Lung (tissue), 11 donors: ENCODE measurements at regions not wholly inside any gene's neighbourhood (a gene's known extent, or its start where the extent isn't known, plus 50 kb on each side); places are given as distances from the start of the nearest gene placed in this dataset.

ENCODE experiments used
- ATAC-seq: fragments of 200-7000 bp; cut with Tn5 transposase; one replicate; pipeline ENCODE4 v1.9.1; 2020; ENCODE audit warnings: moderate number of reproducible peaks; ENCODE audit not compliant: insufficient read depth, low FRiP score
- DNase-seq, 3 donors: peaks; one replicate each; pipeline ENCODE4 v3.0.0-alpha.2; 2013 to 2017
- H3K27ac ChIP-seq, 2 donors: one replicate each; pipeline ENCODE4 v1.5.1; 2013; ENCODE audit warnings: mild to moderate bottlenecking in 2 of 2, moderate library complexity in 2 of 2, control low read depth in 1 of 2, inconsistent platforms in 1 of 2, low read depth in 1 of 2, low read length in 1 of 2
- H3K27me3 ChIP-seq, 3 donors: one replicate each; pipeline ENCODE4 v1.5.1; 2013; ENCODE audit warnings: low read length in 2 of 3; ENCODE audit not compliant: control insufficient read depth in 3 of 3, insufficient read depth in 3 of 3
- H3K36me3 ChIP-seq, 4 donors: one replicate each; pipeline ENCODE4 v1.5.1; 2013; ENCODE audit warnings: low read length in 4 of 4, mild to moderate bottlenecking in 1 of 4, moderate library complexity in 1 of 4; ENCODE audit not compliant: control insufficient read depth in 4 of 4, insufficient read depth in 4 of 4
- H3K4me1 ChIP-seq, 5 donors: one replicate each; pipeline ENCODE4 v1.5.1; 2013; ENCODE audit warnings: low read length in 5 of 5, mild to moderate bottlenecking in 2 of 5, moderate library complexity in 1 of 5; ENCODE audit not compliant: control insufficient read depth in 5 of 5, insufficient read depth in 5 of 5
- H3K4me3 ChIP-seq: one replicate; pipeline ENCODE4 v1.5.1; 2013; ENCODE audit warnings: mild to moderate bottlenecking, control low read depth, moderate library complexity
- H3K9ac ChIP-seq, 2 donors: one replicate each; pipeline ENCODE4 v1.5.1; 2013; ENCODE audit warnings: low read length in 2 of 2, control low read depth in 1 of 2; ENCODE audit not compliant: insufficient read depth in 1 of 2
- H3K9me3 ChIP-seq, 4 donors: one replicate each; pipeline ENCODE4 v1.5.1; 2013; ENCODE audit warnings: low read length in 3 of 4, mild to moderate bottlenecking in 1 of 4, moderate library complexity in 1 of 4; ENCODE audit not compliant: control insufficient read depth in 4 of 4, insufficient read depth in 3 of 4
- WGBS, 2 donors: extraction: QIAGEN DNeasy Blood & Tissue Kit; methylation state at CpG; one replicate each; pipeline ENCODE4 v1.1.7; 2013; 5-methylcytosine and 5-hydroxymethylcytosine counted together
- TF ChIP-seq, protein P1 (sequence below): IDR thresholded peaks from 2 replicates; pipeline ENCODE4 v1.5.1; 2012; ENCODE audit warnings: mild to moderate bottlenecking; ENCODE audit errors: control extremely low read depth, extremely low read depth
- donor health status: control.
- donor health status: control.
- donor health status: Bipolar disorder and iron deficiency.
- donor health status: healthy.
- donor health status: DM: yes; HTN: yes; CAD: no.

DNA sequence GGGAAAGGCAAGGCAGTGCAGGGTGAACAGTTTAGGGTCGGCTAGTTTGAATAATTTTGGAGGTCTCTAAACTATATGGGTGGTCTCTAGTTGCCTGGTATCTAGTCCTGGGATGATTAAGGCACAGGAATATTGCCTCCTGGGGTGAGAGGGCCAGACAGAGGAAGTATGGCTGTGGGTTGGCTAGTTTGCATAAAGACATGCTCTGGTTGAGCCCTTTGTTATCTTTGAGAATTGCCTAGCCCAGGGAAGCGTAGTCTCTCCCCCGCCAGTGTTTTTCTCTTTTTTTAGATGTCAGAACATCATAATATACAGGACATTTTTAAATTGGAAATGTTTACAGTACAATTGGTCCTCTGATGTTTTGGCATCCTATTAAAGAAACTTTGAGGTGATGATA is 163.5 kb downstream of the PWWP3B start:
- Histone ChIP-seq H3K9me3 (no peaks in the 10 kb centered on the region), H3K4me1 (no peaks in the 10 kb centered on the region), H3K9ac (no peak overlapping the region), H3K27me3 (peaks cover 0 to 9% (median 2%) of the 10 kb centered on the region in 3 donors), H3K27ac (no peak overlapping the region), H3K36me3 (no peaks in the 10 kb centered on the region), H3K4me3 (no peak overlapping the region)
- TF ChIP-seq, protein P1, sequence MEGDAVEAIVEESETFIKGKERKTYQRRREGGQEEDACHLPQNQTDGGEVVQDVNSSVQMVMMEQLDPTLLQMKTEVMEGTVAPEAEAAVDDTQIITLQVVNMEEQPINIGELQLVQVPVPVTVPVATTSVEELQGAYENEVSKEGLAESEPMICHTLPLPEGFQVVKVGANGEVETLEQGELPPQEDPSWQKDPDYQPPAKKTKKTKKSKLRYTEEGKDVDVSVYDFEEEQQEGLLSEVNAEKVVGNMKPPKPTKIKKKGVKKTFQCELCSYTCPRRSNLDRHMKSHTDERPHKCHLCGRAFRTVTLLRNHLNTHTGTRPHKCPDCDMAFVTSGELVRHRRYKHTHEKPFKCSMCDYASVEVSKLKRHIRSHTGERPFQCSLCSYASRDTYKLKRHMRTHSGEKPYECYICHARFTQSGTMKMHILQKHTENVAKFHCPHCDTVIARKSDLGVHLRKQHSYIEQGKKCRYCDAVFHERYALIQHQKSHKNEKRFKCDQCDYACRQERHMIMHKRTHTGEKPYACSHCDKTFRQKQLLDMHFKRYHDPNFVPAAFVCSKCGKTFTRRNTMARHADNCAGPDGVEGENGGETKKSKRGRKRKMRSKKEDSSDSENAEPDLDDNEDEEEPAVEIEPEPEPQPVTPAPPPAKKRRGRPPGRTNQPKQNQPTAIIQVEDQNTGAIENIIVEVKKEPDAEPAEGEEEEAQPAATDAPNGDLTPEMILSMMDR: no peak
- WGBS, 2 donors: 70 to 85% methylated on average over 3 of the region's 3 CpGs
- DNase-seq: no peak
- no peak for ATAC-seq

DNA sequence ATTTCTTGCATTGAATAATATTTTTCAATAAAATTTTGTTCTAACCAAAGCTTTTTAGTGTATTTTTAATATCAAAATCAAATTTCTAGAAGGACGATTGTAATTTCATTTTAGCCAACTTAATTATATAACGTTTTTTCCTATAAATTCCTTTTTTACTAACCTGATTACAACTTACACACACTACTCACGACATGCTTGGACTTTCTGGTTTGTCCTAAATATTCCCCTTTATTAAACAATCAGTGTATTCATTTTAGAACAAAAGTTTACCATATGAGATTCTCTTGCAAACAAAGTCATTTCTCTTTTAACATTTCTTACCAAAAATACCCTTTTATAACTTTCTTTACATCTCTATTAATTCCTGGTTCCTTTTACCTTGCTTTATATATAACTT is 173.7 kb downstream of the PWWP3B start:
- WGBS, 2 donors: 59 to 62% methylated on average over 3 of the region's 3 CpGs
- Histone ChIP-seq H3K9ac (no peak overlapping the region), H3K27ac (no peak overlapping the region), H3K27me3 (peaks cover 0 to 1% (median 0%) of the 10 kb centered on the region in 3 donors), H3K4me3 (no peak overlapping the region), H3K9me3 (peaks cover 0 to 5% (median 0%) of the 10 kb centered on the region in 4 donors), H3K36me3 (no peaks in the 10 kb centered on the region), H3K4me1 (no peaks in the 10 kb centered on the region)
- DNase-seq: no peak
- no peak for ATAC-seq
- TF ChIP-seq, protein P1: no peak

DNA sequence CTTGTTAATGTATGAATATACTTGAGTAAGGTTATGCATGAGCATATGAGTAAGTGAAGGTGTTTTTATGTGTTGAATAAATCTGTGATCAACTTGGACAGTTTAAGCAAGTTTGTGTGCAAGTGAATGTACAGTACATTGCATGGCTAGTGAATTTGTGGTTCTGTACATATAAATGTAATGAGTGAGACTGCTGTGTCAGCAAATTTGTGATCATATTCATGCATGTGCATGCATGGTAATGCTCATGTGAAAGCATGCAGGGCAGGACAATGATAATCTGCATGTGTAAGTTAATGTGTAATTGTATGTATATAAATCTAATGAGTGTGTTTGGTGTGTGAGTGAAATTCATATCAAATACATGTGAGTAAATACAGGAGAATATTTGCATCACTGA is 188.5 kb downstream of the PWWP3B start:
- Histone ChIP-seq H3K27ac (no peak overlapping the region), H3K36me3 (no peaks in the 10 kb centered on the region), H3K4me1 (no peaks in the 10 kb centered on the region), H3K27me3 (peaks cover under 1 to 41% (median 3%) of the 10 kb centered on the region in 3 donors), H3K9me3 (no peaks in the 10 kb centered on the region), H3K4me3 (no peak overlapping the region), H3K9ac (no peak overlapping the region)
- TF ChIP-seq, protein P1: no peak
- ATAC-seq: no peak
- no peak for DNase-seq

DNA sequence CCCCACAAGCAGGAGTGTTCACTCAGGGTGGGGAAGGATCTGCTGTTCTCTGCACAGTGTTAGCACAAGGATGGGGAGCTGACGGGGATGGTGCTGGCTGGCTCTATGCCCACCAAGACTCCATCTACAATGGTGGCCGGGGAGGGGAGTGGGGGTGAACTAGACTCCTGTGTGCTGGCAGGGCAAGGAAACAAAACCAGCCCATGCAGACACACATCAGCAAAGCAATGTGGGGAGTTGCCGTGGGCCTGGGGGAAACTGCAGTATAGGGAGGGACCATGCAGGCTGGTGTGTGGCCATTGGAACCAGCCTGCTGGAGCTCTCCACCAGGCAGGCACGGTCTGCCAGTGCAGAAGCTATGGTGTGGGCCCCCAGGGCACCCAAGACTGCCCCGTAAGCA is 195.1 kb downstream of the PWWP3B start:
- no peak for DNase-seq
- Histone ChIP-seq H3K9me3 (peaks cover 0 to 5% (median 0%) of the 10 kb centered on the region in 4 donors), H3K4me1 (no peaks in the 10 kb centered on the region), H3K27ac (no peak overlapping the region), H3K9ac (no peak overlapping the region), H3K4me3 (no peak overlapping the region), H3K36me3 (no peaks in the 10 kb centered on the region), H3K27me3 (peaks cover 0 to 24% (median 2%) of the 10 kb centered on the region in 3 donors)
- no peak for ATAC-seq
- TF ChIP-seq, protein P1: no peak
- 78 to 85% methylated on average over 5 of the region's 5 CpGs for WGBS, 2 donors
